ENCODE measurements at regions not wholly inside any gene's neighbourhood (a gene's known extent, or its start where the extent isn't known, plus 50 kb on each side); places are given as distances from the start of the nearest gene placed in this dataset.

- WGBS: 97% methylated on average over 1 of the region's 1 CpG
- H3K4me3 ChIP-seq (ENCODE audit: low read length): no peak overlapping the region
- H3K9me3 ChIP-seq (ENCODE audit: control insufficient read depth, low read length): no peaks in the 10 kb centered on the region
- H3K4me1 ChIP-seq (ENCODE audit: control insufficient read depth, insufficient read depth, low read length): no peaks in the 10 kb centered on the region
- no peak for DNase-seq
- H3K27ac ChIP-seq (ENCODE audit: low read length): no peak overlapping the region
- intact Hi-C loops (cut with DNase I): no loop called here
- no peaks in the 10 kb centered on the region for H3K27me3 ChIP-seq (ENCODE audit: control insufficient read depth, insufficient read depth)
- ATAC-seq: peak; percentile 59 to 80
These were observed 101.8 kb downstream of the NFKBIZ start for GRCh38 chr3:101950985-101951733.

GRCh38 chr3:101954361-101954760 is 105.0 kb downstream of the NFKBIZ start:
- no peak overlapping the region for H3K4me3 ChIP-seq (ENCODE audit: low read length)
- ATAC-seq: no peak
- DNase-seq: no peak
- H3K27me3 ChIP-seq (ENCODE audit: control insufficient read depth, insufficient read depth): no peaks in the 10 kb centered on the region
- no peaks in the 10 kb centered on the region for H3K9me3 ChIP-seq (ENCODE audit: control insufficient read depth, low read length)
- 55% methylated on average over 6 of the region's 6 CpGs for WGBS
- intact Hi-C loops (cut with DNase I): no loop called here
- H3K27ac ChIP-seq (ENCODE audit: low read length): no peak overlapping the region
- no peaks in the 10 kb centered on the region for H3K4me1 ChIP-seq (ENCODE audit: control insufficient read depth, insufficient read depth, low read length)

GRCh38 chr3:101954936-101955335 is 105.6 kb downstream of the NFKBIZ start:
- 25% methylated on average over 3 of the region's 3 CpGs for WGBS
- intact Hi-C loops (cut with DNase I): no loop called here

GRCh38 chr3:101962055-101962454 is 112.7 kb downstream of the NFKBIZ start:
- ATAC-seq (no peak), DNase-seq (no peak)
- H3K4me1 ChIP-seq (ENCODE audit: control insufficient read depth, insufficient read depth, low read length): no peaks in the 10 kb centered on the region
- 28% methylated on average over 1 of the region's 1 CpG for WGBS
- no peaks in the 10 kb centered on the region for H3K27me3 ChIP-seq (ENCODE audit: control insufficient read depth, insufficient read depth)
- no peak overlapping the region for H3K27ac ChIP-seq (ENCODE audit: low read length)
- intact Hi-C loops (cut with DNase I): no loop called here
- no peaks in the 10 kb centered on the region for H3K9me3 ChIP-seq (ENCODE audit: control insufficient read depth, low read length)
- no peak overlapping the region for H3K4me3 ChIP-seq (ENCODE audit: low read length)

More at GRCh38 chr3:101954936-101955335, 105.6 kb downstream of the NFKBIZ start:
- DNase-seq: no peak
- H3K9me3 ChIP-seq (ENCODE audit: control insufficient read depth, low read length): no peaks in the 10 kb centered on the region
- no peaks in the 10 kb centered on the region for H3K4me1 ChIP-seq (ENCODE audit: control insufficient read depth, insufficient read depth, low read length)
- peak in 1 of 2 donors; percentile 36 for ATAC-seq
- no peaks in the 10 kb centered on the region for H3K27me3 ChIP-seq (ENCODE audit: control insufficient read depth, insufficient read depth)
- no peak overlapping the region for H3K27ac ChIP-seq (ENCODE audit: low read length)
- H3K4me3 ChIP-seq (ENCODE audit: low read length): no peak overlapping the region

DNA sequence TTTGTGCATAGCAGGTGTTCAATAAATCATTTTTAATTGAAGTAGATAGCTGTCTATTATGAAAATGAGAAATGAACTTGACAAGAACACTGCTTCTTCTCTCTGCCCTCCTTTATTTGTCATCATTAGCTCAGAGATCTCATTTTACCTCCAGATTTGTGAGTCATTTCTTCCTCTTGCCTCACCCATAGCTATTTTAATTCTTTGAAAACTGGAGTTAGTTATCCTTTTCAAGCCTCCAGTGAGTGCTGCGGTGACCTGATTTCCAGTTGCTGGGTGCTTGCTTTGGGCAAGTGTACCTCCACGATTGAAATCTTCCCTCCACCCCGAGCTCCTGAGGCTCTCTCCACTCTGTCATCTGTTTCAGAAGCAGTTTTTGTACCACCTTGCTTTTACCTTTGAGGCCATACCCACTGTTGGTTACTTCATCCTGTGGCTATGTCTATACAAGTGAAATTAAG is 114.6 kb downstream of the NFKBIZ start:
- 84% methylated on average over 3 of the region's 3 CpGs for WGBS
- DNase-seq (no peak), ATAC-seq (peak in 1 of 2 donors; percentile 32)
- no peak overlapping the region for H3K4me3 ChIP-seq (ENCODE audit: low read length)
- H3K27me3 ChIP-seq (ENCODE audit: control insufficient read depth, insufficient read depth): no peaks in the 10 kb centered on the region
- H3K9me3 ChIP-seq (ENCODE audit: control insufficient read depth, low read length): no peaks in the 10 kb centered on the region
- intact Hi-C loops (cut with DNase I): no loop called here
- H3K27ac ChIP-seq (ENCODE audit: low read length): no peak overlapping the region
- H3K4me1 ChIP-seq (ENCODE audit: control insufficient read depth, insufficient read depth, low read length): no peaks in the 10 kb centered on the region

DNA sequence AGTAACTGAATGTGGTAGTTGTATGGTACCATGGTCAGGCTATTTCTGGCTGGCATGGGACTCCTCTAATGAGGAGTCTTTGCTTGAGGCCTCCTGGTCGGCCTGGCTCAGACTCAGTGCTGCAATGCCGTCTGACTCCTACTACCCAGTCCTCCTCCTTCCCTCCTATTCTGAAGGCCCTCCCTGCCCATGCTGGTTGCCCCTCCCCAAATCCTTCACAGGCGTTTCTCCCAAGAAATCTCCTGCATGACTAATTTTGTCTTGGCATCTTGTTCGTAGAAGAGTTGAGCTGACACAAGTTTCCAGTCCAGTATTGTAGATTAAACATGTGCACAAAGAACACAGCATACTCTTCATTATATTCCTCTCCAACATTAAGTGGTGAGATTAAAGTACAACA is 115.5 kb downstream of the NFKBIZ start:
- Histone ChIP-seq H3K4me1 (ENCODE audit: control insufficient read depth, insufficient read depth, low read length) (no peaks in the 10 kb centered on the region), H3K9me3 (ENCODE audit: control insufficient read depth, low read length) (no peaks in the 10 kb centered on the region), H3K27me3 (ENCODE audit: control insufficient read depth, insufficient read depth) (no peaks in the 10 kb centered on the region), H3K27ac (ENCODE audit: low read length) (no peak overlapping the region), H3K4me3 (ENCODE audit: low read length) (no peak overlapping the region)
- 67% methylated on average over 4 of the region's 4 CpGs for WGBS
- DNase-seq (peak in 2 of 3 donors; percentile 26 to 49), ATAC-seq (peak in 1 of 2 donors; percentile 64)
- intact Hi-C loops (cut with DNase I): no loop called here

- DNase-seq (no peak), ATAC-seq (no peak)
- Histone ChIP-seq H3K27me3 (ENCODE audit: control insufficient read depth, insufficient read depth) (no peaks in the 10 kb centered on the region), H3K4me3 (ENCODE audit: low read length) (no peak overlapping the region), H3K27ac (ENCODE audit: low read length) (no peak overlapping the region), H3K4me1 (ENCODE audit: control insufficient read depth, insufficient read depth, low read length) (no peaks in the 10 kb centered on the region), H3K9me3 (ENCODE audit: control insufficient read depth, low read length) (no peaks in the 10 kb centered on the region)
- intact Hi-C loops (cut with DNase I): no loop called here
- 57% methylated on average over 1 of the region's 1 CpG for WGBS
These were observed 116.9 kb downstream of the NFKBIZ start for GRCh38 chr3:101966226-101966625.

GRCh38 chr3:101970212-101970611 is 120.9 kb downstream of the NFKBIZ start:
- Histone ChIP-seq H3K27ac (ENCODE audit: low read length) (no peak overlapping the region), H3K4me1 (ENCODE audit: control insufficient read depth, insufficient read depth, low read length) (no peaks in the 10 kb centered on the region), H3K4me3 (ENCODE audit: low read length) (no peak overlapping the region), H3K9me3 (ENCODE audit: control insufficient read depth, low read length) (no peaks in the 10 kb centered on the region), H3K27me3 (ENCODE audit: control insufficient read depth, insufficient read depth) (no peaks in the 10 kb centered on the region)
- 96% methylated on average over 4 of the region's 4 CpGs for WGBS
- DNase-seq: no peak
- intact Hi-C loops (cut with DNase I): no loop called here
- no peak for ATAC-seq

DNA sequence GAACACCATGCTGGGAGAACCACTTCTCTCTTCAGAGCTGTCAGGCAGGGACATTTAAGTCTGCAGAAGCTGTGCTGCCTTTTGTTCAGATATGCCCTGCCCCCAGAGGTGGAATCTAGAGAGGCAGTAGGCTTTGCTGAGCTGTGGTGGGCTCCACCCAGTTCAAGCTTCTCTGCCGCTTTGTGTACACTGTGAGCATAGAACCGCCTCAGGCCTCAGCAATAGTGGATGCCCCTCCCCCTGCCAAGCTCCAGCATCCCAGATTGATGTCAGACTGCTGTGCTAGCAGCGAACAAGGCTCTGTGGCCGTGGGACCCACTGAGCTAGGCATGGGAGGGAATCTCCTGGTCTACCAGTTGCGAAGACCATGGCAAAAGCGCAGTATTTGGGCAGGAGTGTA is 121.6 kb downstream of the NFKBIZ start:
- no peak for DNase-seq
- 90% methylated on average over 6 of the region's 6 CpGs for WGBS
- intact Hi-C loops (cut with DNase I): no loop called here

GRCh38 chr3:101972430-101973162 is 123.3 kb downstream of the NFKBIZ start:
- DNase-seq: no peak
- intact Hi-C loops (cut with DNase I): no loop called here
- Histone ChIP-seq H3K9me3 (ENCODE audit: control insufficient read depth, low read length) (no peaks in the 10 kb centered on the region), H3K4me1 (ENCODE audit: control insufficient read depth, insufficient read depth, low read length) (no peaks in the 10 kb centered on the region), H3K27ac (ENCODE audit: low read length) (no peak overlapping the region), H3K4me3 (ENCODE audit: low read length) (no peak overlapping the region), H3K27me3 (ENCODE audit: control insufficient read depth, insufficient read depth) (no peaks in the 10 kb centered on the region)
- WGBS: 62% methylated on average over 2 of the region's 2 CpGs
- ATAC-seq: no peak

More for the DNA sequence above, 121.6 kb downstream of the NFKBIZ start:
- H3K4me3 ChIP-seq (ENCODE audit: low read length): no peak overlapping the region
- H3K27ac ChIP-seq (ENCODE audit: low read length): no peak overlapping the region
- no peaks in the 10 kb centered on the region for H3K27me3 ChIP-seq (ENCODE audit: control insufficient read depth, insufficient read depth)
- H3K9me3 ChIP-seq (ENCODE audit: control insufficient read depth, low read length): no peaks in the 10 kb centered on the region
- no peaks in the 10 kb centered on the region for H3K4me1 ChIP-seq (ENCODE audit: control insufficient read depth, insufficient read depth, low read length)
- no peak for ATAC-seq

DNA sequence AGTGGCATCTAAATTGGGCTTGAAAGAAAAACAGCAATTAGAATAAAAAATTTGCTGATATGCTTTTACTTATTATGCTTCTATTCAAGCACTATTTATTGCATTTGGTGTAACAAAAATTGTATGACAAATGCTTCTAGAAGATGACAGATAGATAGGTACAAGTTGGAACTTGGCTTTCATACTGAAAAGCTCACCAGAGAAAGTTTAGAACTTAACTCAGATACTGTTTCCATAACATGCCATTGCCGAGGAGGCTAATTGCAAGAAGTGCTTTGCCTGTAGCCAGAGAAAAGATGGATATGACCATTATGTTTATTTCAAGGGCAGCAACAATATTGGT is 123.8 kb downstream of the NFKBIZ start:
- DNase-seq: no peak
- intact Hi-C loops (cut with DNase I): no loop called here
- no peaks in the 10 kb centered on the region for H3K4me1 ChIP-seq (ENCODE audit: control insufficient read depth, insufficient read depth, low read length)
- no peaks in the 10 kb centered on the region for H3K9me3 ChIP-seq (ENCODE audit: control insufficient read depth, low read length)
- H3K27ac ChIP-seq (ENCODE audit: low read length): no peak overlapping the region
- no peaks in the 10 kb centered on the region for H3K27me3 ChIP-seq (ENCODE audit: control insufficient read depth, insufficient read depth)
- no peak for ATAC-seq
- no peak overlapping the region for H3K4me3 ChIP-seq (ENCODE audit: low read length)
- WGBS: 95% methylated on average over 1 of the region's 1 CpG

Data from right cardiac atrium (tissue), 5 donors.